ENCODE measurements at regions not wholly inside any gene's neighbourhood (a gene's known extent, or its start where the extent isn't known, plus 50 kb on each side); places are given as distances from the start of the nearest gene placed in this dataset.

DNA sequence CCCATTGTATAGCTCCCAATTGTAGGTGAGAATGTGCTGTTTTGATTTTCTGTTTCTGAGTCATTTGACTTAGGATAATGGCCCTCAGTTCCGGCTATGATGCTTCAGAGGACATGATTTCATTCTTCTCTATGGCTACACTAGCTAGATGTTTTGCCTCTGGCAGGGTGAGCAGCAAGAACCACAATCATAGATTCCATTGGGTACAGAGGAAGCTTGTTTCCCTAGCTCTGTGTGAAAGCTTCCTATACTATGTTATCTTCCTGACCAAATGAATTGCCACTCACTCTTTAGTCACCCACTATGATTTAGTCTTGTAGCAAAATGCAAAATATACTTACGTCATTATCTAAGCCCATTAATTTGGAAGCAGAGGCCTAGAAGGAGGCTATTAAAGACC lies 616.3 kb downstream of the PLA2G4A start:
- TF ChIP-seq, protein P1, sequence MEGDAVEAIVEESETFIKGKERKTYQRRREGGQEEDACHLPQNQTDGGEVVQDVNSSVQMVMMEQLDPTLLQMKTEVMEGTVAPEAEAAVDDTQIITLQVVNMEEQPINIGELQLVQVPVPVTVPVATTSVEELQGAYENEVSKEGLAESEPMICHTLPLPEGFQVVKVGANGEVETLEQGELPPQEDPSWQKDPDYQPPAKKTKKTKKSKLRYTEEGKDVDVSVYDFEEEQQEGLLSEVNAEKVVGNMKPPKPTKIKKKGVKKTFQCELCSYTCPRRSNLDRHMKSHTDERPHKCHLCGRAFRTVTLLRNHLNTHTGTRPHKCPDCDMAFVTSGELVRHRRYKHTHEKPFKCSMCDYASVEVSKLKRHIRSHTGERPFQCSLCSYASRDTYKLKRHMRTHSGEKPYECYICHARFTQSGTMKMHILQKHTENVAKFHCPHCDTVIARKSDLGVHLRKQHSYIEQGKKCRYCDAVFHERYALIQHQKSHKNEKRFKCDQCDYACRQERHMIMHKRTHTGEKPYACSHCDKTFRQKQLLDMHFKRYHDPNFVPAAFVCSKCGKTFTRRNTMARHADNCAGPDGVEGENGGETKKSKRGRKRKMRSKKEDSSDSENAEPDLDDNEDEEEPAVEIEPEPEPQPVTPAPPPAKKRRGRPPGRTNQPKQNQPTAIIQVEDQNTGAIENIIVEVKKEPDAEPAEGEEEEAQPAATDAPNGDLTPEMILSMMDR (conservative IDR thresholded peaks at IDR 0.05; ENCODE audit: low read depth, low read length), result no peak
- DNase-seq (ENCODE audit: low read depth), result no peak

GRCh38 chr1:187451238-187451637 lies 622.5 kb downstream of the PLA2G4A start:
- H3K4me3 ChIP-seq (ENCODE audit: low read length), result no peak overlapping the region
- DNase-seq (ENCODE audit: low read depth), result no peak
- TF ChIP-seq, protein P1 (conservative IDR thresholded peaks at IDR 0.05; ENCODE audit: low read depth, low read length), result no peak

More for the DNA sequence above, 616.3 kb downstream of the PLA2G4A start:
- H3K4me3 ChIP-seq (ENCODE audit: low read length), result no peak overlapping the region

- no peak overlapping the region for H3K4me3 ChIP-seq (ENCODE audit: low read length)
- DNase-seq (ENCODE audit: low read depth), result no peak
- TF ChIP-seq, protein P1 (conservative IDR thresholded peaks at IDR 0.05; ENCODE audit: low read depth, low read length), result no peak
Measured at GRCh38 chr1:187454010-187454409, 625.3 kb downstream of the PLA2G4A start.

DNA sequence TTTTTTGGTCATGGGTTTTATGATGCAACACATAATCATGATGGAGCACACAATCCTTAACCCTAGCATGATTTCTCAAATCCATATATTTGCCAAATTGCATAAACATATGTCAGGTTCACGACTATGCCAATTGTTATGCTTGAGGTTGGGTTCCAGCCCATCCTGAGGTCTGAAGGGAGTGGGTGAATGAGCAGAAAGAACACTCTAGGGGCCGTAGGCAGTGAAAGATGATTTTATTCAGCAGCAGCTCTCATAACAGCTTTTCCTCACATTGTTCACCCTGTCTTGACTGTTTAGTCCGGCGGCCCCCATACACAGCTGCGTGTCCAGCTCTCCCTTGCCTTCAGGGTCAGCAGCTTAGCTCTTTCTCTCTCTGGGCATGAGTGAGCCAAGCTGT lies 627.7 kb downstream of the PLA2G4A start:
- H3K4me3 ChIP-seq (ENCODE audit: low read length), result no peak overlapping the region
- no peak for DNase-seq (ENCODE audit: low read depth)
- TF ChIP-seq, protein P1 (conservative IDR thresholded peaks at IDR 0.05; ENCODE audit: low read depth, low read length), result no peak

GRCh38 chr1:187460093-187460492 lies 631.3 kb downstream of the PLA2G4A start:
- no peak overlapping the region for H3K4me3 ChIP-seq (ENCODE audit: low read length)
- no peak for DNase-seq (ENCODE audit: low read depth)
- TF ChIP-seq, protein P1 (conservative IDR thresholded peaks at IDR 0.05; ENCODE audit: low read depth, low read length), result no peak

- TF ChIP-seq, protein P1 (conservative IDR thresholded peaks at IDR 0.05; ENCODE audit: low read depth, low read length), result no peak
- H3K4me3 ChIP-seq (ENCODE audit: low read length), result no peak overlapping the region
- DNase-seq (ENCODE audit: low read depth), result no peak
Measured at GRCh38 chr1:187464320-187464719, 635.6 kb downstream of the PLA2G4A start.

GRCh38 chr1:187465441-187465840 lies 636.7 kb downstream of the PLA2G4A start:
- no peak for DNase-seq (ENCODE audit: low read depth)
- no peak overlapping the region for H3K4me3 ChIP-seq (ENCODE audit: low read length)
- TF ChIP-seq, protein P1 (conservative IDR thresholded peaks at IDR 0.05; ENCODE audit: low read depth, low read length), result no peak

All from retinal pigment epithelial cell (primary cell).